ENCODE measurements at regions not wholly inside any gene's neighbourhood (a gene's known extent, or its start where the extent isn't known, plus 50 kb on each side); places are given as distances from the start of the nearest gene placed in this dataset.

DNA sequence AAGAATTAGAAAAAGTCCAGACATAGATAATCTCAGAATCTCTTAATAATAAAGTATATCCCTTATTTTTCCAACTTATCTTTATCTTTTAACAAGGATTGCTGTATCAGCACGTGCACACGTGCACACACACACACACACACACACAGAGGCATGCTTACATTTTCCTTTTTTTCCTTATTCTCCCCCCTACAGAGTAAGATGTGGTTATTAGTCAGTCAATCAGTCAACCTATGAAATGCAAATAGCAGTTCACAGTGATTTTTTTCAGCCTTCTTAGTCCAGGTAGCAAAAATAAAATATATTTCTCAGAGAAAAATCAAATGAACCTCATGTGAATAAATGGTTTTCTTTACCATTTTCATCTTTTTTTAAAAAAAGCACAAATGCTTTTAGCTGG lies 506.2 kb upstream of the SLC39A10 start:
- TF ChIP-seq, protein P1, sequence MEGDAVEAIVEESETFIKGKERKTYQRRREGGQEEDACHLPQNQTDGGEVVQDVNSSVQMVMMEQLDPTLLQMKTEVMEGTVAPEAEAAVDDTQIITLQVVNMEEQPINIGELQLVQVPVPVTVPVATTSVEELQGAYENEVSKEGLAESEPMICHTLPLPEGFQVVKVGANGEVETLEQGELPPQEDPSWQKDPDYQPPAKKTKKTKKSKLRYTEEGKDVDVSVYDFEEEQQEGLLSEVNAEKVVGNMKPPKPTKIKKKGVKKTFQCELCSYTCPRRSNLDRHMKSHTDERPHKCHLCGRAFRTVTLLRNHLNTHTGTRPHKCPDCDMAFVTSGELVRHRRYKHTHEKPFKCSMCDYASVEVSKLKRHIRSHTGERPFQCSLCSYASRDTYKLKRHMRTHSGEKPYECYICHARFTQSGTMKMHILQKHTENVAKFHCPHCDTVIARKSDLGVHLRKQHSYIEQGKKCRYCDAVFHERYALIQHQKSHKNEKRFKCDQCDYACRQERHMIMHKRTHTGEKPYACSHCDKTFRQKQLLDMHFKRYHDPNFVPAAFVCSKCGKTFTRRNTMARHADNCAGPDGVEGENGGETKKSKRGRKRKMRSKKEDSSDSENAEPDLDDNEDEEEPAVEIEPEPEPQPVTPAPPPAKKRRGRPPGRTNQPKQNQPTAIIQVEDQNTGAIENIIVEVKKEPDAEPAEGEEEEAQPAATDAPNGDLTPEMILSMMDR (IDR thresholded peaks at IDR 0.05; ENCODE audit: low read depth, low read length) = no peak
- no peak for TF ChIP-seq EZH2phosphoT487 (IDR thresholded peaks at IDR 0.05; ENCODE audit: low read depth)
